ENCODE measurements at regions not wholly inside any gene's neighbourhood (a gene's known extent, or its start where the extent isn't known, plus 50 kb on each side); places are given as distances from the start of the nearest gene placed in this dataset.

- Histone ChIP-seq H3K4me3 (no peak overlapping the region), H3K9me3 (no peaks in the 10 kb centered on the region), H3K27ac (no peak overlapping the region), H3K36me3 (no peaks in the 10 kb centered on the region), H3K4me1 (no peaks in the 10 kb centered on the region), H3K27me3 (peaks cover 0 to 78% of the 10 kb centered on the region in 2 donors)
- peak in 1 of 2 donors; percentile 12 for DNase-seq
- intact Hi-C loops (cut with DNase I; ENCODE audit: low total_unique reads): no loop called here
- TF ChIP-seq, protein P1, sequence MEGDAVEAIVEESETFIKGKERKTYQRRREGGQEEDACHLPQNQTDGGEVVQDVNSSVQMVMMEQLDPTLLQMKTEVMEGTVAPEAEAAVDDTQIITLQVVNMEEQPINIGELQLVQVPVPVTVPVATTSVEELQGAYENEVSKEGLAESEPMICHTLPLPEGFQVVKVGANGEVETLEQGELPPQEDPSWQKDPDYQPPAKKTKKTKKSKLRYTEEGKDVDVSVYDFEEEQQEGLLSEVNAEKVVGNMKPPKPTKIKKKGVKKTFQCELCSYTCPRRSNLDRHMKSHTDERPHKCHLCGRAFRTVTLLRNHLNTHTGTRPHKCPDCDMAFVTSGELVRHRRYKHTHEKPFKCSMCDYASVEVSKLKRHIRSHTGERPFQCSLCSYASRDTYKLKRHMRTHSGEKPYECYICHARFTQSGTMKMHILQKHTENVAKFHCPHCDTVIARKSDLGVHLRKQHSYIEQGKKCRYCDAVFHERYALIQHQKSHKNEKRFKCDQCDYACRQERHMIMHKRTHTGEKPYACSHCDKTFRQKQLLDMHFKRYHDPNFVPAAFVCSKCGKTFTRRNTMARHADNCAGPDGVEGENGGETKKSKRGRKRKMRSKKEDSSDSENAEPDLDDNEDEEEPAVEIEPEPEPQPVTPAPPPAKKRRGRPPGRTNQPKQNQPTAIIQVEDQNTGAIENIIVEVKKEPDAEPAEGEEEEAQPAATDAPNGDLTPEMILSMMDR (IDR thresholded peaks at IDR 0.05): no peak
Measured at GRCh38 chr16:86044881-86045590, 146.1 kb downstream of the IRF8 start.

DNA sequence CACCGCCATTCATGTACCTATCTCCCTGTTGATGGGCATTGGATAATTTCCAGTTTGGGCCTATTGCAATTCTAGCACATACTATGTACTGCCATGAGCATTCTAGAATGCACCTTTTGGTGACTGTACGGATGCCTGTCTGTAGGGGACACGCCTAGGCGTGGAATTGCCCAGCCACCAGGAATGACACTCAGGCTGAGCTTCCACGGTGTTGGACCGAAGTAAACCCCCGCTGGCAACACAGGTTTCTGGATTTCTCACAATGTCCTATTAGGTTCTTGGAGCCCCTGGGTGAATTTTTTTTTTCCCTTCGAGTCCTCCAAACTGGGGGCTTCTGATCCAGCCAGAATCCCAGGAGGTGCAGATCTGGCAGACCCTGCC is 146.6 kb downstream of the IRF8 start:
- Histone ChIP-seq H3K27ac (no peak overlapping the region), H3K27me3 (peaks cover 0 to 83% of the 10 kb centered on the region in 2 donors), H3K4me3 (no peak overlapping the region), H3K36me3 (no peaks in the 10 kb centered on the region), H3K9me3 (no peaks in the 10 kb centered on the region), H3K4me1 (no peaks in the 10 kb centered on the region)
- TF ChIP-seq, protein P1 (IDR thresholded peaks at IDR 0.05): no peak
- DNase-seq: no peak
- intact Hi-C loops (cut with DNase I; ENCODE audit: low total_unique reads): no loop called here

DNA sequence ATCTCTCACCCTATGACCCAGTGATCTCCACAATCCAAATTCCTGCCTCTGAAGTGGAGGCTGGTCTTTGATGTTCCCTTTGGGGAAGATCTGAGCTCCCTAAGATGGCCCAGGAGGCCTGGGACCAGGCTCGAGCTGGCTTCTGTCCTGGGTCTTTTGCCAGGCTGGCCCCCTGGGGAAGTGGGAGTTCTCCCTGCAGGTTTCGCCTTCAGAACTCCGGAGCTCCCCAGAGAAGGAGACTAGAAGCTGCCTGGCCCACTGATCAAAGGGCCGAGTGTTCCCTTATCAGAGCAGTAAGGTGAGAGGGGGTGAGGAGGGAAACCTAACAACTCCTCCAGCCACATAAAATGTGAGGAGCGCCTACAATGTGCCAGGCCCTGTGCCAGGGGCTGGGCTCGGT is 147.1 kb downstream of the IRF8 start:
- Histone ChIP-seq H3K4me1 (no peaks in the 10 kb centered on the region), H3K4me3 (no peak overlapping the region), H3K27ac (no peak overlapping the region), H3K9me3 (no peaks in the 10 kb centered on the region), H3K27me3 (peaks cover 0 to 88% of the 10 kb centered on the region in 2 donors), H3K36me3 (no peaks in the 10 kb centered on the region)
- DNase-seq: no peak
- TF ChIP-seq, protein P1 (IDR thresholded peaks at IDR 0.05): no peak
- intact Hi-C loops (cut with DNase I; ENCODE audit: low total_unique reads): no loop called here

GRCh38 chr16:86046667-86047270 is 147.8 kb downstream of the IRF8 start:
- Histone ChIP-seq H3K9me3 (no peaks in the 10 kb centered on the region), H3K4me3 (no peak overlapping the region), H3K27ac (no peak overlapping the region), H3K27me3 (peaks cover 0 to 93% of the 10 kb centered on the region in 2 donors), H3K36me3 (no peaks in the 10 kb centered on the region), H3K4me1 (peaks cover 0 to 5% (median 0%) of the 10 kb centered on the region in 4 donors)
- no peak for DNase-seq
- intact Hi-C loops (cut with DNase I; ENCODE audit: low total_unique reads): no loop called here
- TF ChIP-seq, protein P1 (IDR thresholded peaks at IDR 0.05): no peak

GRCh38 chr16:86048221-86048620 is 149.3 kb downstream of the IRF8 start:
- peaks cover 0 to 94% of the 10 kb centered on the region in 2 donors for H3K27me3 ChIP-seq
- intact Hi-C loops (cut with DNase I; ENCODE audit: low total_unique reads): no loop called here
- no peak for DNase-seq
- no peaks in the 10 kb centered on the region for H3K9me3 ChIP-seq
- no peaks in the 10 kb centered on the region for H3K36me3 ChIP-seq
- H3K4me1 ChIP-seq: peaks cover 0 to 5% (median 0%) of the 10 kb centered on the region in 4 donors
- H3K27ac ChIP-seq: no peak overlapping the region
- TF ChIP-seq, protein P1 (IDR thresholded peaks at IDR 0.05): no peak
- H3K4me3 ChIP-seq: no peak overlapping the region
